GM12872 (cell line): ENCODE measurements at regions not wholly inside any gene's neighbourhood (a gene's known extent, or its start where the extent isn't known, plus 50 kb on each side); places are given as distances from the start of the nearest gene placed in this dataset.

ENCODE experiments used
- CTCF ChIP-seq: IDR thresholded peaks from 3 replicates; pipeline ENCODE4 v1.5.1; 2011; ENCODE audit warnings: low read depth, mild to moderate bottlenecking, low read length, moderate library complexity; ENCODE audit not compliant: insufficient read depth

DNA sequence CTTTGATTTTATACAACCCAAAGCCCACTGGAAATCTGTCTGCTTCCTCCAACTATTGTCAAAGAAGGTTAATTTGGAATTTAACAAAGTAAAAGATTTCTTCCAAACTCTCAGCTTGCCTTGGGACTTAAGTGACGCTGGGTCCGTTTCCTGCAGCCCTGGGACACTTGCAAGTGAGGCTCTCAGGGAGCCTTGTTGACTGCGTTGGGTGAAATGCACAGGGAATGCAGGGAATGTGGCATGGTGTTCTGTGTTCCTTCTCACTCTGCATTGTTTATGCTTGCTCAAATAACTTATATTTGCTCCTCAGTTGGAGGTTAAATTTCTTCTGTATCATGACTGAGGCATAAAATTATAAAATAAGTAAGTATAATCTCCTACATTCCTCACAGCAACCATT is 60.9 kb upstream of the TJP1 start:
- TF ChIP-seq CTCF = no peak

GRCh38 chr15:29880886-29881285 is 58.6 kb upstream of the TJP1 start:
- TF ChIP-seq CTCF = no peak

- TF ChIP-seq CTCF = no peak
Observed at GRCh38 chr15:29880341-29880740, 58.1 kb upstream of the TJP1 start.

DNA sequence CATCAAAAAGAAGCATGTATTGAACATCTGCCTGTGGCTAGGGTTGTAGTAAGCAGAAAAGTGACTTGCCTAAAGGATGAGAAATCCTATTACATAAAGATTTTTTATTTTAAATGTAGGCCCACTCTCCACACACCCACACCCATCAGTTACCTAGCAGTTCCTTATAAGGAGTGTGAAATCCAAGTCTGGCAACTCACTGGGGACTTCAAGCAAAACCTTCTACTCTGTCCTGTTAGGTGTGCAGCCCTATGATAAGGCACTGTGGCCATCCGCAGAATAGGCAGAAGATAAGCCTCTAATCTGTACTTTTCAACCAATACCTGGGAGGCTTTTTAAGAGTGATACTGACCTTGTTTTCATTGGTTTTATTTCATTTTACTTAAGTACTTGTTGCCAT is 52.7 kb upstream of the TJP1 start:
- no peak for TF ChIP-seq CTCF

DNA sequence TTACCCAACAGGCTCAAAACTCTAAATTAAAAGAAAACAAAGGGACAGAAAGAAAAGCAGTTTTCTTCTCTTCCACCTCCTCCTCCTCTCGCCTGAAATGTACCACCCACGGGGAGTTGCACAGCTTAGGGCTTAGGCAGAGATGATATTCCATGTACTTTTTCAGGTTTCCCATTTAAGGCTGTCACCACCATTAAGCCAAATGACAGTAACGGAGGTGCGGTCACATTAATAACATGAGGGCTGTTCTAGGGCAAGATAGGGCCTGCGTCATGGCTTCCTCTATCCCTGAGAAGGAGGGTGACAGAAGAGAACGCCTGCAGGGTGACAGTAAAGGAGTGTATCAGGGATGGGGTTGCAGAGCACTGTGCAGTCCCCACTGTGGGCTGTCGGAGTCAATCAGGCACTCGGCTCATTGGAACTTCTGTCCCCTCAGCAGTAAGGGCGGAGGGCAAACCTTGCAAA is 51.7 kb upstream of the TJP1 start:
- no peak for TF ChIP-seq CTCF

GRCh38 chr15:29873264-29873663 is 51.0 kb upstream of the TJP1 start:
- TF ChIP-seq CTCF = no peak

GRCh38 chr15:29872716-29873115 is 50.4 kb upstream of the TJP1 start:
- no peak for TF ChIP-seq CTCF
